Large intestine (tissue), 3 donors: ENCODE measurements at regions not wholly inside any gene's neighbourhood (a gene's known extent, or its start where the extent isn't known, plus 50 kb on each side); places are given as distances from the start of the nearest gene placed in this dataset.

ENCODE experiments used
- DNase-seq, 2 donors: peaks; one replicate each; pipeline versions ENCODE4 v3.0.0 to v3.0.0-alpha.2; 2013
- H3K27ac ChIP-seq: one replicate; pipeline ENCODE4 v1.5.1; 2013; ENCODE audit warnings: low read length
- H3K27me3 ChIP-seq: 2 replicates; pipeline ENCODE4 v1.6.1; 2013; ENCODE audit warnings: low read length; ENCODE audit not compliant: control insufficient read depth, insufficient read depth
- H3K36me3 ChIP-seq: 2 replicates; pipeline ENCODE4 v1.6.1; 2013; ENCODE audit warnings: low read length; ENCODE audit not compliant: control insufficient read depth, insufficient read depth
- H3K4me1 ChIP-seq: one replicate; pipeline ENCODE4 v1.6.1; 2013; ENCODE audit warnings: low read length; ENCODE audit not compliant: control insufficient read depth, insufficient read depth
- H3K4me3 ChIP-seq: one replicate; pipeline ENCODE4 v1.5.1; 2013; ENCODE audit warnings: low read length
- H3K9me3 ChIP-seq: one replicate; pipeline ENCODE4 v1.6.1; 2013; ENCODE audit warnings: mild to moderate bottlenecking, low read depth, low read length, moderate library complexity; ENCODE audit not compliant: control insufficient read depth
- WGBS: methylation state at CpG from one replicate; pipeline ENCODE4 v1.1.5; 2013; ENCODE audit warnings: low lambda C conversion rate; ENCODE audit not compliant: insufficient coverage; 5-methylcytosine and 5-hydroxymethylcytosine counted together

GRCh38 chr16:59144326-59144725 lies 410.2 kb upstream of the GOT2 start:
- H3K27ac ChIP-seq = no peak overlapping the region
- no peaks in the 10 kb centered on the region for H3K4me1 ChIP-seq
- WGBS = 80% methylated on average over 1 of the region's 1 CpG
- DNase-seq = no peak
- no peak overlapping the region for H3K4me3 ChIP-seq
- H3K27me3 ChIP-seq = no peaks in the 10 kb centered on the region
- H3K9me3 ChIP-seq = no peaks in the 10 kb centered on the region
- no peaks in the 10 kb centered on the region for H3K36me3 ChIP-seq

GRCh38 chr16:59126486-59126885 lies 392.4 kb upstream of the GOT2 start:
- Histone ChIP-seq H3K27ac (no peak overlapping the region), H3K4me1 (no peaks in the 10 kb centered on the region), H3K27me3 (no peaks in the 10 kb centered on the region), H3K36me3 (no peaks in the 10 kb centered on the region), H3K9me3 (no peaks in the 10 kb centered on the region), H3K4me3 (no peak overlapping the region)
- DNase-seq = no peak
- no CpG with 5 or more reads among the region's 1 CpG for WGBS

- Histone ChIP-seq H3K36me3 (no peaks in the 10 kb centered on the region), H3K27me3 (no peaks in the 10 kb centered on the region), H3K4me3 (no peak overlapping the region), H3K9me3 (no peaks in the 10 kb centered on the region), H3K4me1 (no peaks in the 10 kb centered on the region), H3K27ac (no peak overlapping the region)
- no peak for DNase-seq
- WGBS = no CpG with 5 or more reads among the region's 2 CpGs
Observed at GRCh38 chr16:59124056-59124455, 389.9 kb upstream of the GOT2 start.

GRCh38 chr16:59123479-59123878 lies 389.4 kb upstream of the GOT2 start:
- Histone ChIP-seq H3K9me3 (no peaks in the 10 kb centered on the region), H3K27me3 (no peaks in the 10 kb centered on the region), H3K4me3 (no peak overlapping the region), H3K4me1 (no peaks in the 10 kb centered on the region), H3K36me3 (no peaks in the 10 kb centered on the region), H3K27ac (no peak overlapping the region)
- 88% methylated on average over 1 of the region's 1 CpG for WGBS
- DNase-seq = no peak

GRCh38 chr16:59122262-59122537 lies 388.1 kb upstream of the GOT2 start:
- DNase-seq = no peak
- Histone ChIP-seq H3K4me1 (no peaks in the 10 kb centered on the region), H3K36me3 (no peaks in the 10 kb centered on the region), H3K4me3 (no peak overlapping the region), H3K27ac (no peak overlapping the region), H3K9me3 (no peaks in the 10 kb centered on the region), H3K27me3 (no peaks in the 10 kb centered on the region)
- WGBS = no CpG with 5 or more reads among the region's 2 CpGs

GRCh38 chr16:59121411-59122261 lies 387.5 kb upstream of the GOT2 start:
- no peak for DNase-seq
- H3K9me3 ChIP-seq = no peaks in the 10 kb centered on the region
- H3K27me3 ChIP-seq = no peaks in the 10 kb centered on the region
- no peak overlapping the region for H3K4me3 ChIP-seq
- H3K27ac ChIP-seq = no peak overlapping the region
- H3K4me1 ChIP-seq = no peaks in the 10 kb centered on the region
- H3K36me3 ChIP-seq = no peaks in the 10 kb centered on the region

GRCh38 chr16:59116744-59117143 lies 382.6 kb upstream of the GOT2 start:
- 57% methylated on average over 1 of the region's 2 CpGs for WGBS

GRCh38 chr16:59114790-59115189 lies 380.7 kb upstream of the GOT2 start:
- no peaks in the 10 kb centered on the region for H3K4me1 ChIP-seq
- WGBS = no CpG with 5 or more reads among the region's 1 CpG
- no peaks in the 10 kb centered on the region for H3K27me3 ChIP-seq
- no peaks in the 10 kb centered on the region for H3K9me3 ChIP-seq
- no peak overlapping the region for H3K27ac ChIP-seq
- no peak overlapping the region for H3K4me3 ChIP-seq
- H3K36me3 ChIP-seq = no peaks in the 10 kb centered on the region
- DNase-seq = no peak

More at GRCh38 chr16:59116744-59117143, 382.6 kb upstream of the GOT2 start:
- Histone ChIP-seq H3K27ac (no peak overlapping the region), H3K27me3 (no peaks in the 10 kb centered on the region), H3K4me3 (no peak overlapping the region), H3K9me3 (no peaks in the 10 kb centered on the region), H3K4me1 (no peaks in the 10 kb centered on the region), H3K36me3 (no peaks in the 10 kb centered on the region)
- DNase-seq = no peak

- no peak for DNase-seq
- no peak overlapping the region for H3K4me3 ChIP-seq
- no peaks in the 10 kb centered on the region for H3K36me3 ChIP-seq
- no peaks in the 10 kb centered on the region for H3K27me3 ChIP-seq
- H3K9me3 ChIP-seq = no peaks in the 10 kb centered on the region
- 90% methylated on average over 2 of the region's 2 CpGs for WGBS
- H3K27ac ChIP-seq = no peak overlapping the region
- no peaks in the 10 kb centered on the region for H3K4me1 ChIP-seq
Observed at GRCh38 chr16:59113004-59113670, 379.0 kb upstream of the GOT2 start.

GRCh38 chr16:59111280-59111679 lies 377.2 kb upstream of the GOT2 start:
- Histone ChIP-seq H3K4me3 (no peak overlapping the region), H3K36me3 (no peaks in the 10 kb centered on the region), H3K27ac (no peak overlapping the region), H3K9me3 (no peaks in the 10 kb centered on the region), H3K27me3 (no peaks in the 10 kb centered on the region), H3K4me1 (no peaks in the 10 kb centered on the region)
- no peak for DNase-seq

GRCh38 chr16:59108374-59108773 lies 374.3 kb upstream of the GOT2 start:
- Histone ChIP-seq H3K36me3 (no peaks in the 10 kb centered on the region), H3K27me3 (no peaks in the 10 kb centered on the region), H3K4me1 (no peaks in the 10 kb centered on the region), H3K4me3 (no peak overlapping the region), H3K27ac (no peak overlapping the region), H3K9me3 (no peaks in the 10 kb centered on the region)
- no peak for DNase-seq
- no CpG with 5 or more reads among the region's 2 CpGs for WGBS
